ENCODE measurements at regions not wholly inside any gene's neighbourhood (a gene's known extent, or its start where the extent isn't known, plus 50 kb on each side); places are given as distances from the start of the nearest gene placed in this dataset.

GRCh38 chr7:125125315-125125714 is 195.7 kb upstream of the POT1 start:
- Histone ChIP-seq H3K27ac (ENCODE audit: low read depth in 1 of 2, low read length in 1 of 2) (no peak overlapping the region), H3K9ac (ENCODE audit: insufficient read depth in 1 of 2, low read length in 2 of 2) (no peak overlapping the region), H3K4me3 (no peak overlapping the region), H3K4me1 (ENCODE audit: control insufficient read depth in 5 of 5, insufficient read depth in 5 of 5, low read length in 5 of 5) (peaks cover 0 to 14% (median 0%) of the 10 kb centered on the region in 5 donors), H3K9me3 (ENCODE audit: control insufficient read depth in 4 of 4, insufficient read depth in 3 of 4, low read length in 3 of 4) (no peaks in the 10 kb centered on the region), H3K27me3 (ENCODE audit: control insufficient read depth in 3 of 3, insufficient read depth in 3 of 3, low read length in 2 of 3) (no peaks in the 10 kb centered on the region), H3K36me3 (ENCODE audit: control insufficient read depth in 4 of 4, insufficient read depth in 4 of 4, low read length in 4 of 4) (no peaks in the 10 kb centered on the region)
- 94 to 95% methylated on average over 15 of the region's 15 CpGs for WGBS, 2 donors
- TF ChIP-seq, protein P1, sequence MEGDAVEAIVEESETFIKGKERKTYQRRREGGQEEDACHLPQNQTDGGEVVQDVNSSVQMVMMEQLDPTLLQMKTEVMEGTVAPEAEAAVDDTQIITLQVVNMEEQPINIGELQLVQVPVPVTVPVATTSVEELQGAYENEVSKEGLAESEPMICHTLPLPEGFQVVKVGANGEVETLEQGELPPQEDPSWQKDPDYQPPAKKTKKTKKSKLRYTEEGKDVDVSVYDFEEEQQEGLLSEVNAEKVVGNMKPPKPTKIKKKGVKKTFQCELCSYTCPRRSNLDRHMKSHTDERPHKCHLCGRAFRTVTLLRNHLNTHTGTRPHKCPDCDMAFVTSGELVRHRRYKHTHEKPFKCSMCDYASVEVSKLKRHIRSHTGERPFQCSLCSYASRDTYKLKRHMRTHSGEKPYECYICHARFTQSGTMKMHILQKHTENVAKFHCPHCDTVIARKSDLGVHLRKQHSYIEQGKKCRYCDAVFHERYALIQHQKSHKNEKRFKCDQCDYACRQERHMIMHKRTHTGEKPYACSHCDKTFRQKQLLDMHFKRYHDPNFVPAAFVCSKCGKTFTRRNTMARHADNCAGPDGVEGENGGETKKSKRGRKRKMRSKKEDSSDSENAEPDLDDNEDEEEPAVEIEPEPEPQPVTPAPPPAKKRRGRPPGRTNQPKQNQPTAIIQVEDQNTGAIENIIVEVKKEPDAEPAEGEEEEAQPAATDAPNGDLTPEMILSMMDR (IDR thresholded peaks at IDR 0.05; ENCODE audit: control extremely low read depth, extremely low read depth): no peak
- no peak for ATAC-seq (ENCODE audit: insufficient read depth, low FRiP score)
- DNase-seq: no peak

GRCh38 chr7:125122173-125122572 is 192.5 kb upstream of the POT1 start:
- Histone ChIP-seq H3K36me3 (ENCODE audit: control insufficient read depth in 4 of 4, insufficient read depth in 4 of 4, low read length in 4 of 4) (no peaks in the 10 kb centered on the region), H3K27me3 (ENCODE audit: control insufficient read depth in 3 of 3, insufficient read depth in 3 of 3, low read length in 2 of 3) (no peaks in the 10 kb centered on the region), H3K4me3 (no peak overlapping the region), H3K27ac (ENCODE audit: low read depth in 1 of 2, low read length in 1 of 2) (no peak overlapping the region), H3K4me1 (ENCODE audit: control insufficient read depth in 5 of 5, insufficient read depth in 5 of 5, low read length in 5 of 5) (peaks cover 0 to 14% (median 0%) of the 10 kb centered on the region in 5 donors), H3K9ac (ENCODE audit: insufficient read depth in 1 of 2, low read length in 2 of 2) (no peak overlapping the region), H3K9me3 (ENCODE audit: control insufficient read depth in 4 of 4, insufficient read depth in 3 of 4, low read length in 3 of 4) (no peaks in the 10 kb centered on the region)
- WGBS, 2 donors: 55 to 70% methylated on average over 2 of the region's 2 CpGs
- ATAC-seq (ENCODE audit: insufficient read depth, low FRiP score) (no peak), DNase-seq (peak in 2 of 3 donors; percentile 74 to 83)
- TF ChIP-seq, protein P1 (IDR thresholded peaks at IDR 0.05; ENCODE audit: control extremely low read depth, extremely low read depth): no peak

DNA sequence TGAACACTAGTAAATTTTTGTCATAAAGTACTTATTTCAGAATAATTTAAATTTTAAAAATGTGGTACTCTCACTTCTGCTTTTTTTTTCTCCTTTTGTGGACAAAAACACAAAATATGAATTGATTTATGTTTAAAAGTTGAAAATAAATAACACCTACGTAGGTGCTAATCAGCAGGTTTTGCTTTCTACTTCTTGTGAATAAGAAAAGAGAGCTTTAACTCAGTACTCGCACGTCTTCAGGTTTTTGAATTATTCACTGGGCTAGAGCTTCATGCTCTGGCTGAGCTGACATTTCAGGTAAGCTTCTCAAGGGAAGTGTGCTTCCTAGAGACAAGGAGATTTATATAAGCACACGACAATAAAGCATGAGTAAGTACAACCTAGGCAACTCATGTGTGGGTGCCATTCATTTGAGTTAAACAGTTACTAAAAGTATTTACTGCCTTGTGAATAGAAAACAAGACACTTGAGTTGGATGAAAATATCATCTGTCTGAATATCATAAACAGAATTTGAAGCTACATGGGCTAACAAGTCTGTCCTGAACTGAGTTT is 190.0 kb upstream of the POT1 start:
- no peak overlapping the region for H3K4me3 ChIP-seq
- no peaks in the 10 kb centered on the region for H3K27me3 ChIP-seq (ENCODE audit: control insufficient read depth in 3 of 3, insufficient read depth in 3 of 3, low read length in 2 of 3)
- H3K9ac ChIP-seq (ENCODE audit: insufficient read depth in 1 of 2, low read length in 2 of 2): no peak overlapping the region
- no peaks in the 10 kb centered on the region for H3K9me3 ChIP-seq (ENCODE audit: control insufficient read depth in 4 of 4, insufficient read depth in 3 of 4, low read length in 3 of 4)
- no peak overlapping the region for H3K27ac ChIP-seq (ENCODE audit: low read depth in 1 of 2, low read length in 1 of 2)
- 53 to 56% methylated on average over 4 of the region's 4 CpGs for WGBS, 2 donors
- no peaks in the 10 kb centered on the region for H3K36me3 ChIP-seq (ENCODE audit: control insufficient read depth in 4 of 4, insufficient read depth in 4 of 4, low read length in 4 of 4)
- TF ChIP-seq, protein P1 (IDR thresholded peaks at IDR 0.05; ENCODE audit: control extremely low read depth, extremely low read depth): no peak
- peaks cover 0 to 8% (median 0%) of the 10 kb centered on the region in 5 donors for H3K4me1 ChIP-seq (ENCODE audit: control insufficient read depth in 5 of 5, insufficient read depth in 5 of 5, low read length in 5 of 5)
- ATAC-seq (ENCODE audit: insufficient read depth, low FRiP score) (no peak), DNase-seq (no peak)

GRCh38 chr7:125118444-125118843 is 188.8 kb upstream of the POT1 start:
- WGBS, 2 donors: 75 to 79% methylated on average over 1 of the region's 1 CpG
- TF ChIP-seq, protein P1 (IDR thresholded peaks at IDR 0.05; ENCODE audit: control extremely low read depth, extremely low read depth): no peak
- no peak for DNase-seq
- no peak overlapping the region for H3K27ac ChIP-seq (ENCODE audit: low read depth in 1 of 2, low read length in 1 of 2)
- H3K4me3 ChIP-seq: no peak overlapping the region
- ATAC-seq (ENCODE audit: insufficient read depth, low FRiP score): no peak
- H3K36me3 ChIP-seq (ENCODE audit: control insufficient read depth in 4 of 4, insufficient read depth in 4 of 4, low read length in 4 of 4): no peaks in the 10 kb centered on the region
- no peaks in the 10 kb centered on the region for H3K9me3 ChIP-seq (ENCODE audit: control insufficient read depth in 4 of 4, insufficient read depth in 3 of 4, low read length in 3 of 4)
- peaks cover 0 to 8% (median 0%) of the 10 kb centered on the region in 5 donors for H3K4me1 ChIP-seq (ENCODE audit: control insufficient read depth in 5 of 5, insufficient read depth in 5 of 5, low read length in 5 of 5)
- H3K27me3 ChIP-seq (ENCODE audit: control insufficient read depth in 3 of 3, insufficient read depth in 3 of 3, low read length in 2 of 3): no peaks in the 10 kb centered on the region
- H3K9ac ChIP-seq (ENCODE audit: insufficient read depth in 1 of 2, low read length in 2 of 2): no peak overlapping the region

Measured in lung (tissue), 11 donors.